Ascending aorta (tissue), 2 donors: ENCODE measurements at regions not wholly inside any gene's neighbourhood (a gene's known extent, or its start where the extent isn't known, plus 50 kb on each side); places are given as distances from the start of the nearest gene placed in this dataset.

Source experiments
- DNase-seq, 2 donors: peaks; one replicate each; pipeline ENCODE4 v3.0.0-alpha.2; 2019; ENCODE audit warnings: low spot score in 2 of 2
- H3K27ac ChIP-seq, 2 donors: fragments of 200-600 bp; sonication (generic); one replicate each; pipeline ENCODE4 v1.5.1; 2016 to 2017; ENCODE audit warnings: mild to moderate bottlenecking in 1 of 2
- H3K27me3 ChIP-seq: fragments of 200-600 bp; sonication (generic); one replicate; pipeline ENCODE4 v1.5.1; 2017
- H3K36me3 ChIP-seq, 2 donors: fragments of 200-600 bp; sonication (generic); one replicate each; pipeline ENCODE4 v1.5.1; 2016
- H3K4me1 ChIP-seq, 2 donors: fragments of 200-600 bp; sonication (generic); one replicate each; pipeline ENCODE4 v1.5.1; 2016 to 2017; ENCODE audit warnings: mild to moderate bottlenecking in 1 of 2
- H3K4me3 ChIP-seq, 2 donors: fragments of 200-600 bp; sonication (generic); one replicate each; pipeline ENCODE4 v1.5.1; 2016 to 2017; ENCODE audit warnings: mild to moderate bottlenecking in 1 of 2
- H3K9me3 ChIP-seq, 2 donors: fragments of 200-600 bp; sonication (generic); one replicate each; pipeline ENCODE4 v1.5.1; 2016
- intact Hi-C: fragments of 100-400 bp; cut with DNase I; formaldehyde crosslinking; loops from one replicate; pipeline ENCODE4 v1.15.1; 2023
- TF ChIP-seq, protein P1 (sequence below), 3 experiments: fragments of 200-600 bp in 2 of 3; fragments of 450-650 bp in 1 of 3; sonication (generic) in 2 of 3; IDR thresholded peaks; one replicate each; pipeline ENCODE4 v1.5.1; 2016 to 2019; ENCODE audit warnings: antibody characterized with exemption in 3 of 3, mild to moderate bottlenecking in 1 of 3, moderate library complexity in 1 of 3

DNA sequence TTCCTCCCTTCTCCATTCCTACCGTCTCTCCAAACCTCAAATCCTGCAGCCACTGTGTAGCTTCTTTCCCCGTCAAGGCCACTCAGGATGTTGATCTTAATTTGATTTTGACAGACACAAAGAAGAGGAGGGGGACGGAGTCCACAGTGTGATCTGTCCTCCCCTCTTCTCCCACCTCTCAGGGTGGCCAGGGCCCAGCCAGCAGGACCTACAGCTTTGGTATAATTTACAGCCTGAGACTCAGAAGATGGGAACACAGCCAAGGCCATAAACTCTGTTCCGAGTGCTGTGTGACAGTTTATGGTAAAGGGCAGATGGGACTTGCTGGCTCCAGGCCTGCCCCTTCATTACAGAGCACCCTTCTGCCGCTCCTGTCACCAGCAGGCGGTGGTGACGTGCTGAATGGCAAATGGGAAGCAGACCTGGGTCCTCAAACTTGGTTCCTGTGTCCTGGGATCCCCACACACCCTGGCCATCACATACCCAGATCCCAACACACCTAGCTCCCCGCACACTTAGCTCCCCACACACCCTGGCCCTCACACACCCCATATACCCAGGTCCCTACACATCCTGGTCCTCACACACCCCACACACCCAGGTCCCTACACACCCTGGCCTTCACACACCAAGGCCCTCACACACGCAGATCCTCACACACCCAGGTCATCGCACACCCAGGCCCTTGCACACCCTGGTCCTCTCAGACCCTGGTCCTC is 71.6 kb downstream of the CD2 start:
- Histone ChIP-seq H3K9me3 (no peaks in the 10 kb centered on the region), H3K4me3 (no peak overlapping the region), H3K36me3 (no peaks in the 10 kb centered on the region), H3K27ac (no peak overlapping the region), H3K4me1 (no peaks in the 10 kb centered on the region), H3K27me3 (no peaks in the 10 kb centered on the region)
- TF ChIP-seq, protein P1, sequence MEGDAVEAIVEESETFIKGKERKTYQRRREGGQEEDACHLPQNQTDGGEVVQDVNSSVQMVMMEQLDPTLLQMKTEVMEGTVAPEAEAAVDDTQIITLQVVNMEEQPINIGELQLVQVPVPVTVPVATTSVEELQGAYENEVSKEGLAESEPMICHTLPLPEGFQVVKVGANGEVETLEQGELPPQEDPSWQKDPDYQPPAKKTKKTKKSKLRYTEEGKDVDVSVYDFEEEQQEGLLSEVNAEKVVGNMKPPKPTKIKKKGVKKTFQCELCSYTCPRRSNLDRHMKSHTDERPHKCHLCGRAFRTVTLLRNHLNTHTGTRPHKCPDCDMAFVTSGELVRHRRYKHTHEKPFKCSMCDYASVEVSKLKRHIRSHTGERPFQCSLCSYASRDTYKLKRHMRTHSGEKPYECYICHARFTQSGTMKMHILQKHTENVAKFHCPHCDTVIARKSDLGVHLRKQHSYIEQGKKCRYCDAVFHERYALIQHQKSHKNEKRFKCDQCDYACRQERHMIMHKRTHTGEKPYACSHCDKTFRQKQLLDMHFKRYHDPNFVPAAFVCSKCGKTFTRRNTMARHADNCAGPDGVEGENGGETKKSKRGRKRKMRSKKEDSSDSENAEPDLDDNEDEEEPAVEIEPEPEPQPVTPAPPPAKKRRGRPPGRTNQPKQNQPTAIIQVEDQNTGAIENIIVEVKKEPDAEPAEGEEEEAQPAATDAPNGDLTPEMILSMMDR (IDR thresholded peaks at IDR 0.05): no peak
- DNase-seq: no peak
- intact Hi-C loops: no loop called here

- intact Hi-C loops: no loop called here
- no peak overlapping the region for H3K4me3 ChIP-seq
- H3K27ac ChIP-seq: no peak overlapping the region
- no peaks in the 10 kb centered on the region for H3K36me3 ChIP-seq
- no peak for DNase-seq
- H3K27me3 ChIP-seq: no peaks in the 10 kb centered on the region
- no peaks in the 10 kb centered on the region for H3K9me3 ChIP-seq
- TF ChIP-seq, protein P1 (IDR thresholded peaks at IDR 0.05): no peak
- no peaks in the 10 kb centered on the region for H3K4me1 ChIP-seq
Observed at GRCh38 chr1:116826818-116827606, 72.8 kb downstream of the CD2 start.

GRCh38 chr1:116827607-116828105 is 73.4 kb downstream of the CD2 start:
- Histone ChIP-seq H3K27ac (no peak overlapping the region), H3K4me3 (no peak overlapping the region), H3K9me3 (no peaks in the 10 kb centered on the region), H3K27me3 (no peaks in the 10 kb centered on the region), H3K4me1 (no peaks in the 10 kb centered on the region), H3K36me3 (no peaks in the 10 kb centered on the region)
- DNase-seq: no peak
- TF ChIP-seq, protein P1 (IDR thresholded peaks at IDR 0.05): no peak
- intact Hi-C loops: no loop called here

DNA sequence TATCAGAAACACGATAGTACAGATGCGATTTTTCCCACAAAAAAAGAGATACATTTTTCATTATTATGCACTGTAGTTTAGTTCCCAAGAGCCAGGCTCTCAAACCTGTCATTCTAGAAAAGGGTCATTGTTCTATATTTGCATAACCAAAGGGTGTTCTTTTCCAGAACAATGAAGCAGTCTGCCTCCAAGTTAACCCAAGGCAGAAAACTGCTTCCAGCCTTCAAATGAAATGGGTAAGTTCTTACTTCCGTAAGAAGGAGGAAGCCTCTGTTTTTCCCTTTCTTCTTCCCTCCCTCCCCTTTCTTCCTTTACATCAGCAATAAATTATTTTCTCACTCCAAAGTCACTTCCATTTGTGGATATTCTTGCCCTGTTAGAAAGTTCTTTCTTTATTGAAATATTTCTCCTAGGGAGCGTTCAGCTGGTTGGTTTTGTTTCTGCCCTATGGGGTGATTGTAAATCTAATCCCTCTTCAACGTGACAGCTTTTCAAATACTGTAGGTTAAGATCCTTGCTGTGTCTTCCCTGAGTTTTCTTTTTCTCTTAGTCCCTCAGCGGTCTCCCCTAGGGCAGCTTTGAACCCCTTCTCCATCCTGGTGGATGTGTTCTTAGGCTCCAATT is 77.3 kb upstream of the PTGFRN start:
- Histone ChIP-seq H3K27me3 (no peaks in the 10 kb centered on the region), H3K4me1 (no peaks in the 10 kb centered on the region), H3K27ac (no peak overlapping the region), H3K36me3 (no peaks in the 10 kb centered on the region), H3K9me3 (no peaks in the 10 kb centered on the region), H3K4me3 (no peak overlapping the region)
- TF ChIP-seq, protein P1 (IDR thresholded peaks at IDR 0.05): no peak
- intact Hi-C loops: no loop called here
- no peak for DNase-seq

- TF ChIP-seq, protein P1 (IDR thresholded peaks at IDR 0.05): no peak
- intact Hi-C loops: no loop called here
- H3K27me3 ChIP-seq: no peaks in the 10 kb centered on the region
- H3K4me3 ChIP-seq: no peak overlapping the region
- H3K36me3 ChIP-seq: no peaks in the 10 kb centered on the region
- no peak overlapping the region for H3K27ac ChIP-seq
- no peak for DNase-seq
- H3K4me1 ChIP-seq: no peaks in the 10 kb centered on the region
- no peaks in the 10 kb centered on the region for H3K9me3 ChIP-seq
Observed at GRCh38 chr1:116832932-116833578, 76.7 kb upstream of the PTGFRN start.
